NT2/D1 (cell line): ENCODE measurements at regions not wholly inside any gene's neighbourhood (a gene's known extent, or its start where the extent isn't known, plus 50 kb on each side); places are given as distances from the start of the nearest gene placed in this dataset.

ENCODE experiments used
- SUZ12 ChIP-seq: IDR thresholded peaks from 2 replicates; pipeline ENCODE4 v1.6.1; 2011; ENCODE audit not compliant: insufficient read length, insufficient read depth; ENCODE audit errors: extremely low read depth
- YY1 ChIP-seq: IDR thresholded peaks from 2 replicates; pipeline ENCODE4 v1.6.1; 2011; ENCODE audit not compliant: insufficient read length, insufficient read depth
- ZNF274 ChIP-seq: IDR thresholded peaks from 2 replicates; pipeline ENCODE4 v1.6.1; 2011; ENCODE audit warnings: mild to moderate bottlenecking, low read depth, low read length

- TF ChIP-seq YY1 (no peak), SUZ12 (no peak), ZNF274 (no peak)
Observed at GRCh38 chr15:62240121-62241096, 75.3 kb upstream of the C2CD4B start.
